IPS DF 6.9 (cell line): ENCODE measurements at regions not wholly inside any gene's neighbourhood (a gene's known extent, or its start where the extent isn't known, plus 50 kb on each side); places are given as distances from the start of the nearest gene placed in this dataset.

Experiments used
- DNase-seq: peaks from one replicate; pipeline ENCODE4 v3.0.0-alpha.2; 2013; ENCODE audit warnings: low read depth, low spot score
- H3K27ac ChIP-seq: one replicate; pipeline ENCODE4 v1.5.1; 2013; ENCODE audit warnings: low read length, control low read depth
- H3K27me3 ChIP-seq: 2 replicates; pipeline ENCODE4 v1.6.1; 2013; ENCODE audit warnings: mild to moderate bottlenecking, low read length; ENCODE audit not compliant: control insufficient read depth, insufficient read depth
- H3K36me3 ChIP-seq: 2 replicates; pipeline ENCODE4 v1.6.1; 2013; ENCODE audit warnings: low read length; ENCODE audit not compliant: control insufficient read depth, insufficient read depth
- H3K4me1 ChIP-seq: 2 replicates; pipeline ENCODE4 v1.6.1; 2013; ENCODE audit warnings: low read length; ENCODE audit not compliant: control insufficient read depth, insufficient read depth
- H3K4me3 ChIP-seq: 2 replicates; pipeline ENCODE4 v1.5.1; 2013; ENCODE audit warnings: mild to moderate bottlenecking, low read length
- H3K9me3 ChIP-seq: 2 replicates; pipeline ENCODE4 v1.6.1; 2013; ENCODE audit warnings: low read length, inconsistent platforms; ENCODE audit not compliant: control insufficient read depth, insufficient read depth
- WGBS: extraction: QIAGEN DNeasy Blood & Tissue Kit; methylation state at CpG from one replicate; pipeline ENCODE4 v1.1.7; 2013; ENCODE audit warnings: mixed read lengths, missing lambda C conversion rate; ENCODE audit not compliant: insufficient read length, insufficient coverage; 5-methylcytosine and 5-hydroxymethylcytosine counted together

DNA sequence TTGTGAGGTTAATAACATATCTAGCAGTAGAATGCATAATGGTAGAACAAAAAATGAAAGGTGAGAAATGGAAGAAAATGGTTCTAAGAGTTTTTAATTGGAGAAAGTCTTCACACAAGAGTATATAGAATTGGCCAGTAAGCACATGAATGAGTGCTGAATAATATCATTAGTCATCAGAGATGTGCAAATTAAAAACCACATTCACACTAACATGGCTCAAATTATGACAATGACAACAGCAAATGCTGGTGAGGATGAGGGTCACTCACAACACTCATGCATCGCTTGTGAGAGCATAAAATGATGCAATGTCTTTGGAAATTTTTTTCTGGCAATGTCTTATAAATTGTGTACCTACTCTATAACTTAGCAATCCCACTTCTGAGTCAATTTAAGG lies 1355.4 kb upstream of the ACVR2A start:
- no CpG with 5 or more reads among the region's 1 CpG for WGBS
- H3K36me3 ChIP-seq, result no peaks in the 10 kb centered on the region
- H3K27me3 ChIP-seq, result no peaks in the 10 kb centered on the region
- peaks cover 2% of the 10 kb centered on the region; the same call in 1 of the 2 replicates for H3K9me3 ChIP-seq
- DNase-seq, result no peak
- no peaks in the 10 kb centered on the region for H3K4me1 ChIP-seq
- no peak overlapping the region for H3K4me3 ChIP-seq
- no peak overlapping the region for H3K27ac ChIP-seq

DNA sequence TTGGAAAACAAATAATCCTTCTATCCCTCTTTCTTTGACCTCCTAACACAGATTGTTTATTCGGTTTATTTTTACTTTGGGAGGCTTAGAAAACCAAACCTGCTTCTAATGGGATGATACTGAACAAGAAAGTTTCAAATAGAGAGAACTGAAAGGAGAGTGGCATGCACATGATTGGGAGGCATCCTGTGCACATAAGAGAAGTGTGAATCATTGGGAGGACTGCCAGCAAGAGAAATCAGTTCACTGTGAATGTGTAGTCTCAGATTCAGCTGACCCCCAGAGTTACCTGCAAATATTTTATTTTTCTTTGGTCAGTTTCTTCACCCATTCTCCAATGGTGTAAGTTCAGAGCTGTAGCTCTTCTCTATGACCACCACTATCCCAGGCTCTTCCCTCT lies 1363.2 kb upstream of the ACVR2A start:
- Histone ChIP-seq H3K27me3 (no peaks in the 10 kb centered on the region), H3K4me3 (no peak overlapping the region), H3K36me3 (no peaks in the 10 kb centered on the region), H3K4me1 (no peaks in the 10 kb centered on the region), H3K27ac (no peak overlapping the region), H3K9me3 (no peaks in the 10 kb centered on the region)
- no CpG with 5 or more reads among the region's 1 CpG for WGBS
- no peak for DNase-seq

- H3K27me3 ChIP-seq, result no peaks in the 10 kb centered on the region
- H3K36me3 ChIP-seq, result no peaks in the 10 kb centered on the region
- H3K4me1 ChIP-seq, result no peaks in the 10 kb centered on the region; the same call in 1 of the 2 replicates
- no peak overlapping the region for H3K27ac ChIP-seq
- H3K9me3 ChIP-seq, result no peaks in the 10 kb centered on the region
- no peak overlapping the region for H3K4me3 ChIP-seq
- no CpG with 5 or more reads among the region's 5 CpGs for WGBS
- no peak for DNase-seq
These were observed 1367.4 kb upstream of the ACVR2A start for GRCh38 chr2:146477383-146477782.

DNA sequence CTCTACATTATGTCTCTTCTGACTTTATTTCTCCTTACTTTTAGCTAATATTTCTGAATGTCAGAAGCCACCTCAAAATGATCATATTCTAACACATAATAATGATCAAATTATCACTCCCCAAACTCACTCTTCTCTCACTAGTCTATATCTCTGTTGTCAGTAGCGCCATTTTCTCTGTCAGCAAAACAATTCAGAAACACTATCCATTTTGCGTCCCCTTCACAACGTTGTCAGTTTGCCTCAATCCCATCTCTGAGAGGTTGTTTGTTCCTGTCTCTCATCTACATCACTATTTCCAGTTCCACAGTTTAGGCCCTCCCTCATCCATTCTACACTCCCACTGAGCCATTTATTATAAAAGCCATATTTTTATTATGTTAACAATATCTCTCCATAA lies 1376.3 kb upstream of the ACVR2A start:
- H3K27me3 ChIP-seq, result no peaks in the 10 kb centered on the region
- no peak for DNase-seq
- H3K4me1 ChIP-seq, result no peaks in the 10 kb centered on the region; the same call in none of the 2 replicates
- no peaks in the 10 kb centered on the region for H3K9me3 ChIP-seq
- no peak overlapping the region for H3K4me3 ChIP-seq
- no peaks in the 10 kb centered on the region for H3K36me3 ChIP-seq
- WGBS, result no CpG with 5 or more reads among the region's 3 CpGs
- no peak overlapping the region for H3K27ac ChIP-seq

DNA sequence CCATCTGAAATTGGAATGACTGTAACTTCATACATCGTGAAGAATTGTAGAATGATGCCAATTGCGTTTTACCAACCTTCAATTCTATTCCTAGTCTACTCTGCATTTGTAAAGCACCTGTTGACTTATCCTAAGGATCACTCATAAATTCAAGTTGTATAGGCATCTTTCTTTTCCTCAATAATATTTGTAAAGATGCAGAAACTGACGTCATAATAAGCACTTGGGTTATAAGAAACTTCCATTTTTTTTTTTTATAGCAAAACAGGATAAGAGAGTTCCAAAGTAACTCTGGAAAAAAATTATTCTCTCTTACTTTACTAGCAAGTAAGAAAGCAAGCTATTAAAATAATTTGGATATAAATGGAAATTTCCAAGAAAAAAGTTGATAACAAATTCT lies 1377.4 kb upstream of the ACVR2A start:
- WGBS, result no CpG with 5 or more reads among the region's 3 CpGs
- no peak overlapping the region for H3K4me3 ChIP-seq
- no peaks in the 10 kb centered on the region for H3K36me3 ChIP-seq

DNA sequence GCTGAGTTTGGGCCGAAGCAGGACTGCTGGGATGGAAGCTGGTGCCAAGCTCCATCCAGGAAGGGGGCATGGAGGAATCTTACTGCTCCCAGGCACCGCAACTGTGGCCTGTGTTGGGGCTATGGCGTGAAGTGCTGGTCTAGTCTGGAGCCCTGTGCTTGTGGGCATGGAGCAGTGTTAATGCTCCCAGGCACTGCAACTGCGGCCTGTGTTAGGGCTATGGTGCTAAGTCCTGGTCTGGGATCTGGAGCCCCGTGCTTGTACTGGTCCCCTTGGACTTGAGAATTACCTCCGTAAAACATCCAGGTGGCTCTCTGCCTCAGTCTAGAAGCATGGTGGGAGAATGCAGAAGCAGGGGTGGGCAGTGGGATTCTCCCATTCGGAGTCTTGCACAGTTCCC lies 1379.4 kb upstream of the ACVR2A start:
- Histone ChIP-seq H3K36me3 (no peaks in the 10 kb centered on the region), H3K27ac (no peak overlapping the region), H3K9me3 (no peaks in the 10 kb centered on the region), H3K27me3 (no peaks in the 10 kb centered on the region), H3K4me1 (no peaks in the 10 kb centered on the region; the same call in 1 of the 2 replicates), H3K4me3 (no peak overlapping the region)
- no peak for DNase-seq
- WGBS, result no CpG with 5 or more reads among the region's 7 CpGs

More for the DNA sequence above, 1377.4 kb upstream of the ACVR2A start:
- H3K9me3 ChIP-seq, result no peaks in the 10 kb centered on the region
- no peak overlapping the region for H3K27ac ChIP-seq
- H3K27me3 ChIP-seq, result no peaks in the 10 kb centered on the region
- H3K4me1 ChIP-seq, result no peaks in the 10 kb centered on the region; the same call in 1 of the 2 replicates
- no peak for DNase-seq

DNA sequence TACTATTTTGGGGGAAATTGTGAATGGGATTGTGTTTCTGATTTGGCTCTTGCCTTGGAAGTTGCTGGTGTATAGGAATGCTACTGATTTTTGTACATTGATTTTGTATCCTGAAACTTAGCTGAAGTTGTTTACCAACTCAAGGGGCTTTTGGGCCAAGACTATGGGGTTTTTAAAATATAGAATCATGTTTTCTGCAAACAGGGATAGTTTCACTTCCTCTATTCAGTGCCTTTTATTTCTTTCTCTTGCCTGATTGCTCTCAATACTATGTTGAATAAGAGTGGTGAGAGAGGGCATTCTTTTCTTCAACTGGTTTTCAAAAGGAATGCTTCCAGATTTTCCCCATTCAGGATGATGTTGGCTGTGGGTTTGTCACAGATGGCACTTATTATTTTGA lies 1383.8 kb upstream of the ACVR2A start:
- no peak overlapping the region for H3K27ac ChIP-seq
- no peaks in the 10 kb centered on the region; the same call in 1 of the 2 replicates for H3K9me3 ChIP-seq
- H3K4me3 ChIP-seq, result no peak overlapping the region
- H3K4me1 ChIP-seq, result no peaks in the 10 kb centered on the region
- no peaks in the 10 kb centered on the region for H3K27me3 ChIP-seq
- no peak for DNase-seq
- H3K36me3 ChIP-seq, result no peaks in the 10 kb centered on the region

DNA sequence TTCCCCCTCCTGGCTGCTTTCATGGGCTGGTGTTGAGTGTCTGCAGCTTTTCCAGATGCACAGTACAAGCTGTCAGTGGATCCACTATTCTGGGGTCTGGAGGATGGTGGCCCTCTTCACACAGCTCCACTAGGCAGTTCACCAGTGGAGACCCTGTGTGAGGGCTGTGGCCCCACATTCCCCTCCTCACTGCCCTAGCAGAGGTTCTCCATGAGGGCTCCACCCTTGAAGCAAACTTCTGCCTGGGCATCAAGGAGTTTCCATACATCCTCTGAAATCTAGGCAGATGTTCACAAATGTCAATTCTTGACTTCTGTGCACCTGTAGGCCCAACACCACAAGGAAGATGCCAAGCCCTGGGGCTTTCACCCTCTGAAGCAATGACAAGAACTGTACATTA lies 1386.2 kb upstream of the ACVR2A start:
- Histone ChIP-seq H3K27ac (no peak overlapping the region), H3K4me3 (no peak overlapping the region), H3K9me3 (no peaks in the 10 kb centered on the region; the same call in 1 of the 2 replicates), H3K27me3 (no peaks in the 10 kb centered on the region), H3K4me1 (no peaks in the 10 kb centered on the region), H3K36me3 (no peaks in the 10 kb centered on the region)
- DNase-seq, result no peak

GRCh38 chr2:146457221-146457620 lies 1387.6 kb upstream of the ACVR2A start:
- Histone ChIP-seq H3K4me1 (no peaks in the 10 kb centered on the region), H3K4me3 (no peak overlapping the region), H3K36me3 (no peaks in the 10 kb centered on the region), H3K27ac (no peak overlapping the region), H3K27me3 (no peaks in the 10 kb centered on the region), H3K9me3 (no peaks in the 10 kb centered on the region; the same call in 1 of the 2 replicates)
- WGBS, result no CpG with 5 or more reads among the region's 4 CpGs
- DNase-seq, result no peak

GRCh38 chr2:146455325-146455724 lies 1389.5 kb upstream of the ACVR2A start:
- no CpG with 5 or more reads among the region's 1 CpG for WGBS
- no peaks in the 10 kb centered on the region for H3K27me3 ChIP-seq
- no peak overlapping the region for H3K27ac ChIP-seq
- DNase-seq, result no peak
- H3K36me3 ChIP-seq, result no peaks in the 10 kb centered on the region
- H3K4me3 ChIP-seq, result no peak overlapping the region
- H3K9me3 ChIP-seq, result no peaks in the 10 kb centered on the region; the same call in 1 of the 2 replicates
- no peaks in the 10 kb centered on the region for H3K4me1 ChIP-seq

GRCh38 chr2:146451972-146452371 lies 1392.9 kb upstream of the ACVR2A start:
- H3K4me1 ChIP-seq, result no peaks in the 10 kb centered on the region
- no CpG with 5 or more reads among the region's 1 CpG for WGBS
- DNase-seq, result no peak
- no peaks in the 10 kb centered on the region for H3K27me3 ChIP-seq
- no peak overlapping the region for H3K4me3 ChIP-seq
- no peaks in the 10 kb centered on the region for H3K9me3 ChIP-seq
- no peaks in the 10 kb centered on the region for H3K36me3 ChIP-seq
- no peak overlapping the region for H3K27ac ChIP-seq
